ENCODE measurements at regions not wholly inside any gene's neighbourhood (a gene's known extent, or its start where the extent isn't known, plus 50 kb on each side); places are given as distances from the start of the nearest gene placed in this dataset.

- ATAC-seq (no peak; the same call in 1 of the 2 replicates), DNase-seq (ENCODE audit: low spot score) (no peak)
- TF ChIP-seq ZNF512 (CRISPR knock-in tag; IDR thresholded peaks at IDR 0.05; ENCODE audit: borderline replicate concordance) (peak; percentile 97), IRF1 (CRISPR knock-in tag; IDR thresholded peaks at IDR 0.05) (no peak), TP53 (CRISPR knock-in tag; IDR thresholded peaks at IDR 0.05) (no peak)
- no peaks in the 10 kb centered on the region for H3K36me3 Mint-ChIP-seq
- POLR2A ChIA-PET, result no interaction called here
- H3K9me3 Mint-ChIP-seq, result peaks cover 6% of the 10 kb centered on the region
- no peak overlapping the region for H3K27ac Mint-ChIP-seq
- no peaks in the 10 kb centered on the region for H3K27me3 Mint-ChIP-seq (ENCODE audit: low read depth)
- no peak overlapping the region for H3K4me3 Mint-ChIP-seq
- H3K4me1 Mint-ChIP-seq, result peaks cover 12% of the 10 kb centered on the region
- CTCF ChIA-PET, result no interaction called here
Observed at GRCh38 chr3:30399394-30400181, 206.8 kb upstream of the TGFBR2 start.

- no peak overlapping the region for H3K4me3 Mint-ChIP-seq
- peaks cover 17% of the 10 kb centered on the region for H3K4me1 Mint-ChIP-seq
- peak overlapping the region; percentile 21; the same call in 1 of the 2 replicates for H3K27ac Mint-ChIP-seq
- peaks cover 6% of the 10 kb centered on the region for H3K9me3 Mint-ChIP-seq
- no peak for TF ChIP-seq ZNF219 (CRISPR knock-in tag; IDR thresholded peaks at IDR 0.05; ENCODE audit: borderline replicate concordance)
- TF ChIP-seq E2F1 (CRISPR knock-in tag; IDR thresholded peaks at IDR 0.05), result no peak
- no peak for TF ChIP-seq ERG (CRISPR knock-in tag; IDR thresholded peaks at IDR 0.05)
- no peak for TF ChIP-seq PRRX2 (CRISPR knock-in tag; IDR thresholded peaks at IDR 0.05)
- TF ChIP-seq PRDM15 (CRISPR knock-in tag; IDR thresholded peaks at IDR 0.05), result no peak
- TF ChIP-seq ELF4 (CRISPR knock-in tag; IDR thresholded peaks at IDR 0.05; ENCODE audit: low read depth), result no peak
- TF ChIP-seq ZNF138 (CRISPR knock-in tag; conservative IDR thresholded peaks at IDR 0.05), result no peak
- no peak for TF ChIP-seq CDX4 (CRISPR knock-in tag; IDR thresholded peaks at IDR 0.05; ENCODE audit: borderline replicate concordance)
- no peak for TF ChIP-seq RELA (CRISPR knock-in tag; IDR thresholded peaks at IDR 0.05; ENCODE audit: borderline replicate concordance)
- TF ChIP-seq GRHL2 (CRISPR knock-in tag; IDR thresholded peaks at IDR 0.05; ENCODE audit: insufficient replicate concordance, severe bottlenecking), result no peak
- no peak for TF ChIP-seq ZNF671 (CRISPR knock-in tag; IDR thresholded peaks at IDR 0.05)
- POLR2A ChIA-PET, result no interaction called here
- ATAC-seq, result no peak
- DNase-seq (ENCODE audit: low spot score), result no peak
- no peaks in the 10 kb centered on the region for H3K36me3 Mint-ChIP-seq
- CTCF ChIA-PET, result no interaction called here
- H3K27me3 Mint-ChIP-seq (ENCODE audit: low read depth), result no peaks in the 10 kb centered on the region
Observed at GRCh38 chr3:30400926-30401325, 205.5 kb upstream of the TGFBR2 start.
